Stomach (tissue), 4 donors: ENCODE measurements at regions not wholly inside any gene's neighbourhood (a gene's known extent, or its start where the extent isn't known, plus 50 kb on each side); places are given as distances from the start of the nearest gene placed in this dataset.

Source experiments
- POLR2A ChIP-seq, 4 donors: fragments of 450-650 bp; IDR thresholded peaks; one replicate each; pipeline ENCODE4 v1.6.1; 2016; ENCODE audit warnings: antibody characterized with exemption in 4 of 4, control low read depth in 2 of 4, mild to moderate bottlenecking in 1 of 4, moderate library complexity in 1 of 4
- POLR2AphosphoS5 ChIP-seq, 3 donors: sonication (generic); formaldehyde crosslinking; IDR thresholded peaks; one replicate each; pipeline ENCODE4 v1.6.1; 2016; ENCODE audit warnings: antibody characterized with exemption in 3 of 3

DNA sequence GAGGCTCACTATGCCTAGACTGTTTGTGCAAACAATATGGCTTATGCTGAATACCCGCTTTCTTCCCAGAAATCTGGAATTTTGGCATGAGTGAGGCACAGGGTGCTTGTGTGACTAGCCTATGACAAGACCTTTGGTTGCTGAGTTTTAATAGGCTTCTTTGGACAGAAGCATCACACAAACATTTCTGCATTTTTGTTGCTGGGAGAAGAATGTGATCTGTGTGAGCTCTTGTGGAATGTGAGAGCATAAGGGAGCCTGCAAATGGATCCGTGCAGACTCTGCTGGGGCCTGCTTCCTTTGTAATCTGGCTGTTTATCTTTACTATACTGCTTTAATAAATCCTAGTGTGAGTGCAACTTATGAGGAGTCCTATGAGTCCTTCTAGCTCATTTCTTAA lies 83.0 kb upstream of the ZDHHC17 start:
- TF ChIP-seq POLR2AphosphoS5 (IDR thresholded peaks at IDR 0.05) (no peak), POLR2A (IDR thresholded peaks at IDR 0.05) (no peak)
